DOHH2 (cell line): ENCODE measurements at regions not wholly inside any gene's neighbourhood (a gene's known extent, or its start where the extent isn't known, plus 50 kb on each side); places are given as distances from the start of the nearest gene placed in this dataset.

ENCODE experiments used
- CTCF ChIP-seq: fragments of 200-600 bp; sonication (generic); IDR thresholded peaks from one replicate; pipeline ENCODE4 v1.5.1; 2014; ENCODE audit warnings: antibody characterized with exemption, mild to moderate bottlenecking, low read depth, low read length; ENCODE audit not compliant: poor library complexity, severe bottlenecking
- EZH2phosphoT487 ChIP-seq: fragments of 200-600 bp; sonication (generic); IDR thresholded peaks from 2 replicates; pipeline ENCODE4 v1.6.1; 2017; ENCODE audit warnings: borderline replicate concordance, mild to moderate bottlenecking, antibody characterized with exemption, low read length, moderate library complexity, mixed read lengths

- no peak for TF ChIP-seq CTCF
- no peak for TF ChIP-seq EZH2phosphoT487
Measured at GRCh38 chr13:107736731-107737130, 478.6 kb downstream of the LIG4 start.
